ENCODE measurements at regions not wholly inside any gene's neighbourhood (a gene's known extent, or its start where the extent isn't known, plus 50 kb on each side); places are given as distances from the start of the nearest gene placed in this dataset.

DNA sequence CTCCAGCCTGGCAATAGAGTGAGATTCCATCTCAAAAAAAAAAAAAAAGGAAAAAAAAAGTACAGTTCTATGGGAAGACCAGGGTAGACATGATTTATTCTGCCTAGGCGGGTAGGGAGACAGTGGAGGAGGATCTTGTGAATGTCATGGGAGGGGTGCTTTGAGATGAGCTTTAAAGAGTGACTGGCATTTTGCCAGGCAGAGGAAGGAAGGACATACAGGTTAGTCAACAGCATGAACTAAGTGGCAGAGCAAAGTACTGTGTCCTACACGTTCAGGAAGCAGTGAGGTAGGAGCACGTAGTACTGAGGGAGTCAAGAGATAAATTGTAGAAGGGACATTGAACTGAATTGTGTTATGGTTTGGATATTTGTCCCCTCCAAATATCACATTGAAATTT is 451.5 kb downstream of the TOX3 start:
- no peak overlapping the region for H3K4me3 ChIP-seq
- intact Hi-C loops (cut with DNase I): no loop called here
- WGBS, 3 donors: 54 to 67% (median 65%) methylated on average over 3 of the region's 3 CpGs
- DNase-seq (no peak), ATAC-seq (no peak)
- no peaks in the 10 kb centered on the region for H3K4me1 ChIP-seq
- H3K27ac ChIP-seq: no peak overlapping the region
- TF ChIP-seq, protein P1, sequence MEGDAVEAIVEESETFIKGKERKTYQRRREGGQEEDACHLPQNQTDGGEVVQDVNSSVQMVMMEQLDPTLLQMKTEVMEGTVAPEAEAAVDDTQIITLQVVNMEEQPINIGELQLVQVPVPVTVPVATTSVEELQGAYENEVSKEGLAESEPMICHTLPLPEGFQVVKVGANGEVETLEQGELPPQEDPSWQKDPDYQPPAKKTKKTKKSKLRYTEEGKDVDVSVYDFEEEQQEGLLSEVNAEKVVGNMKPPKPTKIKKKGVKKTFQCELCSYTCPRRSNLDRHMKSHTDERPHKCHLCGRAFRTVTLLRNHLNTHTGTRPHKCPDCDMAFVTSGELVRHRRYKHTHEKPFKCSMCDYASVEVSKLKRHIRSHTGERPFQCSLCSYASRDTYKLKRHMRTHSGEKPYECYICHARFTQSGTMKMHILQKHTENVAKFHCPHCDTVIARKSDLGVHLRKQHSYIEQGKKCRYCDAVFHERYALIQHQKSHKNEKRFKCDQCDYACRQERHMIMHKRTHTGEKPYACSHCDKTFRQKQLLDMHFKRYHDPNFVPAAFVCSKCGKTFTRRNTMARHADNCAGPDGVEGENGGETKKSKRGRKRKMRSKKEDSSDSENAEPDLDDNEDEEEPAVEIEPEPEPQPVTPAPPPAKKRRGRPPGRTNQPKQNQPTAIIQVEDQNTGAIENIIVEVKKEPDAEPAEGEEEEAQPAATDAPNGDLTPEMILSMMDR (IDR thresholded peaks at IDR 0.05): no peak
- peaks cover 0 to 3% (median 0%) of the 10 kb centered on the region in 3 donors for H3K27me3 ChIP-seq (ENCODE audit: insufficient read depth in 3 of 3, low read length in 2 of 3)
- no peaks in the 10 kb centered on the region for H3K9me3 ChIP-seq
- no peaks in the 10 kb centered on the region for H3K36me3 ChIP-seq (ENCODE audit: insufficient read depth in 1 of 2, low read depth in 1 of 2)

DNA sequence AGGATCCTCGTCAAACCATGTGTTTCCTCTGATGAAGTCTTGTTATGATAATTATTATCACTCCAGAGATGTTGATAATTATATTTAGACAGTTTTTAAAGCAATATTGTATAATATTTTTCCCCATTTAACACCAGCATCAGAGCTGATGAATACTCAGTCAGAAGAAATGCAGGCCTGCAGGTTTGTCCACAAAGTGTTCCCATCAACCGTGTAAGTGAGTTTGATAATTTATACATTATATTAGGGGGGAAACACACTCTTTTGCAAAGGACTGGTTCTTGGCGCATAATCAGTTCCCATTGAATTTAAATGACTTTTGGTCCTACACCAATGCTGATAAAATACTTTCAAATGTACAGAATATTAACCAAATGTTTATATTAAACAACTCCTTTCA is 454.8 kb downstream of the TOX3 start:
- no peak for ATAC-seq
- WGBS, 3 donors: 84 to 87% (median 87%) methylated on average over 3 of the region's 3 CpGs
- intact Hi-C loops (cut with DNase I): no loop called here
- Histone ChIP-seq H3K27ac (no peak overlapping the region), H3K9me3 (no peaks in the 10 kb centered on the region), H3K27me3 (ENCODE audit: insufficient read depth in 3 of 3, low read length in 2 of 3) (no peaks in the 10 kb centered on the region), H3K4me3 (no peak overlapping the region), H3K36me3 (ENCODE audit: insufficient read depth in 1 of 2, low read depth in 1 of 2) (no peaks in the 10 kb centered on the region), H3K4me1 (no peaks in the 10 kb centered on the region)
- no peak for DNase-seq
- TF ChIP-seq, protein P1 (IDR thresholded peaks at IDR 0.05): no peak

DNA sequence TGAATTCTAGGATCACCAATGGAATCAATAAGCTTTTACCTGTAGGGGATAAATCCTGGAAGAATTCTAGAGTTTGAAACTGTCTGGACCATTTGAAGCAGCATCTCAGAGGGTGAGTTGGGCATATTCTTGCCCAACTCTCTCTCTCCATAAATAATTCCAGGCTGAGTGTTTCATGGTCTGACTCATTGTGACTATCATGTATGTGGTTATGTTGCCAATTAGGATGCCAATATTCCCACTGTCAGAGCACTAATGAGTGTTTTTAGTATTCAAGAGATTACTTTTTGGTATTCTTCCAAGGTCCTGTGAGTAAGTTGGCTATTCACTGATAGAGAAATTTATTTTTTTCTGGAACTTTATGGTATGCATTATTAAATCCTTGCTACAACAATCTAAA is 456.9 kb downstream of the TOX3 start:
- H3K27me3 ChIP-seq (ENCODE audit: insufficient read depth in 3 of 3, low read length in 2 of 3): no peaks in the 10 kb centered on the region
- no peak overlapping the region for H3K27ac ChIP-seq
- H3K4me1 ChIP-seq: no peaks in the 10 kb centered on the region
- ATAC-seq: no peak
- no peak for DNase-seq
- H3K36me3 ChIP-seq (ENCODE audit: insufficient read depth in 1 of 2, low read depth in 1 of 2): no peaks in the 10 kb centered on the region
- TF ChIP-seq, protein P1 (IDR thresholded peaks at IDR 0.05): no peak
- intact Hi-C loops (cut with DNase I): no loop called here
- H3K9me3 ChIP-seq: no peaks in the 10 kb centered on the region
- H3K4me3 ChIP-seq: no peak overlapping the region

DNA sequence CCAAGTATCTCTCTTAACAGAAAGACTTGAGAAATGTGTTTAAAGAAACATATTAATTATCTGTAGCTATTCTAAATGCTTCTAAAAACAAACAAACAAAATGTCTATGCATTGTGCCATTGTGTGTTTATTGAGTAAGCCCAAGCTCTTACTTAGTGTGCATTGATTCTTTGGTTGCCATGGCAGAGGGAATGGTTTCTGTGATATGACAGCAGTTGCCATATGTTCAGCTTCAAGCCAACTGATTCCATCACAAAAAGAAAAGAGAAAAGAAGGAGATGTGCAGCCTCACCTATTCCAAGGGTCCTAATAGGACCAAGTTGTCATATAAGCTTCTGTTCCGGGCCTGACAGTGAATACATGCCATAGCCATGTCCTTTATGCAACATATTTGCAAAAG is 457.5 kb downstream of the TOX3 start:
- Histone ChIP-seq H3K27me3 (ENCODE audit: insufficient read depth in 3 of 3, low read length in 2 of 3) (no peaks in the 10 kb centered on the region), H3K27ac (no peak overlapping the region), H3K4me1 (no peaks in the 10 kb centered on the region), H3K4me3 (no peak overlapping the region), H3K9me3 (no peaks in the 10 kb centered on the region), H3K36me3 (ENCODE audit: insufficient read depth in 1 of 2, low read depth in 1 of 2) (no peaks in the 10 kb centered on the region)
- intact Hi-C loops (cut with DNase I): no loop called here
- DNase-seq (no peak), ATAC-seq (no peak)
- WGBS, 3 donors: 69 to 89% (median 82%) methylated on average over 1 of the region's 1 CpG
- TF ChIP-seq, protein P1 (IDR thresholded peaks at IDR 0.05): no peak

DNA sequence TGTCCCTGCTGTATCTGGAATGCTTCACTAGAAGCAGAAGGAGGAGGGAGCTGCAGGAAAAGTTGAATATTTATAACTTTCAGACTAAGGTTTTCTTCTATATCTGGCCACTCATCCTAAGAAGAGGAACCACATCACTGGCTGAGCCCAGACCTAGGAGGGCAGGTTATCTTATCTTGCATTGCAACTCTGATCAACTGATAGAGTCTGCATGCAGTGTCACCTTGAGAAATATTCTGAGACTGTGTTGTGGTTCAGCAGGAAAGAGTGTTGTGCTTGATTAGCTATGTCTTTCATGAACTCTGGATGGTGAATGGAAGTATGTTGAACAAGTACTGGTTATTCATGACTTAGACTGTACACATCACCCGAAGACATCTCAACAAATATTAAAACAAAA is 460.0 kb downstream of the TOX3 start:
- H3K27ac ChIP-seq: no peak overlapping the region
- no peaks in the 10 kb centered on the region for H3K4me1 ChIP-seq
- 82 to 87% (median 85%) methylated on average over 1 of the region's 1 CpG for WGBS, 3 donors
- intact Hi-C loops (cut with DNase I): no loop called here
- ATAC-seq (no peak), DNase-seq (no peak)
- TF ChIP-seq, protein P1 (IDR thresholded peaks at IDR 0.05): no peak
- H3K9me3 ChIP-seq: no peaks in the 10 kb centered on the region
- H3K27me3 ChIP-seq (ENCODE audit: insufficient read depth in 3 of 3, low read length in 2 of 3): no peaks in the 10 kb centered on the region
- H3K36me3 ChIP-seq (ENCODE audit: insufficient read depth in 1 of 2, low read depth in 1 of 2): no peaks in the 10 kb centered on the region
- no peak overlapping the region for H3K4me3 ChIP-seq

All from psoas muscle (tissue), 7 donors.